ENCODE measurements at regions not wholly inside any gene's neighbourhood (a gene's known extent, or its start where the extent isn't known, plus 50 kb on each side); places are given as distances from the start of the nearest gene placed in this dataset.

DNA sequence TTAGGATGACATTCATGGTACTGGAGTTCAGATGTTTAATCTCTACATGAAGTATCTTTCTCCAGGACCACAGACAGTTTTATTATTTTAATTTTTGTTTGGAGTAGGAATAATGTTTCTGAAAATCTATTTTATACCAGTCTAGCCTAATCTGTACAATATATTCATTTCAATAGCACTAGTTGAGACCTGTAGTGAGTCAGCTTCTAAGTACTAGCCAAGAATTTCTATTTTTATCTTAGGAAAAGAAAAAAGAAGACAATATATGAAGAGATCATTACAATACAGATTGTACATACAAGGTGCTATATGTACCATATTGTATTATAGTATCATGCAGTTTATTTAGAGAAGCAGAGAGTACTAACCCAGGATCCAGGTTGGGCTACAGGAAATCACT is 826.9 kb upstream of the PIK3C3 start:
- TF ChIP-seq, protein P1, sequence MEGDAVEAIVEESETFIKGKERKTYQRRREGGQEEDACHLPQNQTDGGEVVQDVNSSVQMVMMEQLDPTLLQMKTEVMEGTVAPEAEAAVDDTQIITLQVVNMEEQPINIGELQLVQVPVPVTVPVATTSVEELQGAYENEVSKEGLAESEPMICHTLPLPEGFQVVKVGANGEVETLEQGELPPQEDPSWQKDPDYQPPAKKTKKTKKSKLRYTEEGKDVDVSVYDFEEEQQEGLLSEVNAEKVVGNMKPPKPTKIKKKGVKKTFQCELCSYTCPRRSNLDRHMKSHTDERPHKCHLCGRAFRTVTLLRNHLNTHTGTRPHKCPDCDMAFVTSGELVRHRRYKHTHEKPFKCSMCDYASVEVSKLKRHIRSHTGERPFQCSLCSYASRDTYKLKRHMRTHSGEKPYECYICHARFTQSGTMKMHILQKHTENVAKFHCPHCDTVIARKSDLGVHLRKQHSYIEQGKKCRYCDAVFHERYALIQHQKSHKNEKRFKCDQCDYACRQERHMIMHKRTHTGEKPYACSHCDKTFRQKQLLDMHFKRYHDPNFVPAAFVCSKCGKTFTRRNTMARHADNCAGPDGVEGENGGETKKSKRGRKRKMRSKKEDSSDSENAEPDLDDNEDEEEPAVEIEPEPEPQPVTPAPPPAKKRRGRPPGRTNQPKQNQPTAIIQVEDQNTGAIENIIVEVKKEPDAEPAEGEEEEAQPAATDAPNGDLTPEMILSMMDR (IDR thresholded peaks at IDR 0.05) = no peak
- TF ChIP-seq POLR2A (IDR thresholded peaks at IDR 0.05) = no peak
- TF ChIP-seq EP300 (IDR thresholded peaks at IDR 0.05) = no peak
